ENCODE measurements at regions not wholly inside any gene's neighbourhood (a gene's known extent, or its start where the extent isn't known, plus 50 kb on each side); places are given as distances from the start of the nearest gene placed in this dataset.

DNA sequence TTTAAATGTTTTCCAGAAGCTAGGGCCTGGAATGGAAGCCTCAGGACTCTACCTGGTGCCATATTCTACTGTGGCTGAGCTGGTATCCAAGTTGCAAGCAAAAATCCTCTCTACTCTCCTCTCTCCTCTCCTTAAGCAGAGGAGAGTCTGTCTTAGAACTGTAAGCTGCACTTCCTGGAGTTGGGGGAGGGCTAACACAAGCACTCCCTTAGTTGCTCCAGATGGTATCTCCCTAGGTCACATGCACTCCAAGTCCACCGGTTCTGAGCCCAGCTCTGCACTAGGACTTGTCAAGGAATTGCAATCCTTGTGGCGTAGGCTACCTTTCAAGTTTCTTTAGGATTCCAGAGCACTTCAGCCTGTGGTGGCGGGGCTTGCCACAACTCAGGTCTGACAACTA is 513.9 kb upstream of the RGMB start:
- Histone ChIP-seq H3K27ac (no peak overlapping the region), H3K27me3 (replicated peaks; ENCODE audit: insufficient read depth) (no peaks in the 10 kb centered on the region), H3K4me3 (no peak overlapping the region), H3K36me3 (no peaks in the 10 kb centered on the region), H3K9me3 (no peaks in the 10 kb centered on the region), H3K4me1 (replicated peaks) (no peaks in the 10 kb centered on the region)
- TF ChIP-seq POLR2A (IDR thresholded peaks at IDR 0.05) (no peak), POLR2AphosphoS5 (IDR thresholded peaks at IDR 0.05) (no peak)
- TF ChIP-seq, protein P1, sequence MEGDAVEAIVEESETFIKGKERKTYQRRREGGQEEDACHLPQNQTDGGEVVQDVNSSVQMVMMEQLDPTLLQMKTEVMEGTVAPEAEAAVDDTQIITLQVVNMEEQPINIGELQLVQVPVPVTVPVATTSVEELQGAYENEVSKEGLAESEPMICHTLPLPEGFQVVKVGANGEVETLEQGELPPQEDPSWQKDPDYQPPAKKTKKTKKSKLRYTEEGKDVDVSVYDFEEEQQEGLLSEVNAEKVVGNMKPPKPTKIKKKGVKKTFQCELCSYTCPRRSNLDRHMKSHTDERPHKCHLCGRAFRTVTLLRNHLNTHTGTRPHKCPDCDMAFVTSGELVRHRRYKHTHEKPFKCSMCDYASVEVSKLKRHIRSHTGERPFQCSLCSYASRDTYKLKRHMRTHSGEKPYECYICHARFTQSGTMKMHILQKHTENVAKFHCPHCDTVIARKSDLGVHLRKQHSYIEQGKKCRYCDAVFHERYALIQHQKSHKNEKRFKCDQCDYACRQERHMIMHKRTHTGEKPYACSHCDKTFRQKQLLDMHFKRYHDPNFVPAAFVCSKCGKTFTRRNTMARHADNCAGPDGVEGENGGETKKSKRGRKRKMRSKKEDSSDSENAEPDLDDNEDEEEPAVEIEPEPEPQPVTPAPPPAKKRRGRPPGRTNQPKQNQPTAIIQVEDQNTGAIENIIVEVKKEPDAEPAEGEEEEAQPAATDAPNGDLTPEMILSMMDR (IDR thresholded peaks at IDR 0.05): no peak
- 90% methylated on average over 3 of the region's 3 CpGs for WGBS
- DNase-seq (ENCODE audit: low spot score): no peak
- intact Hi-C loops (cut with DNase I): no loop called here

DNA sequence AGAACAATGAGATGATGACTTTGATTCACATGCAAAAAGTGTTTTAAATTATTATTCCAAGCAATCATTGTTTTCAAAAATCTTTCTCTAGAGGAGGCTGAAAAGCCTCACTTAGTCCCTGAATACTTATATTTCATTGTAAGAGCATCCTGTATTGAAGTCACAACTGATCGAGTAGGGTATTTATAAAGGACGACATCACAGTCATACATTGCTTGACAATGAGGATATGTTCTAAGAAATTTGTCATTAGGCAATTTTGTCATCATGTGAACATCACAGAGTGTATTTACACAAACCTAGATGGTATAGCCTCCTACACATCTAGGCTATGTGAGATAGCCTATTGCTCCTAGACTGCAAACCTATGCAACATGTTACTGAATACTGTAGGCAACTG is 510.4 kb upstream of the RGMB start:
- no peaks in the 10 kb centered on the region for H3K9me3 ChIP-seq
- TF ChIP-seq POLR2A (IDR thresholded peaks at IDR 0.05): no peak
- TF ChIP-seq POLR2AphosphoS5 (IDR thresholded peaks at IDR 0.05): no peak
- TF ChIP-seq, protein P1 (IDR thresholded peaks at IDR 0.05): no peak
- WGBS: 88% methylated on average over 2 of the region's 2 CpGs
- intact Hi-C loops (cut with DNase I): no loop called here
- H3K27me3 ChIP-seq (replicated peaks; ENCODE audit: insufficient read depth): no peaks in the 10 kb centered on the region
- no peak overlapping the region for H3K27ac ChIP-seq
- H3K4me3 ChIP-seq: no peak overlapping the region
- no peaks in the 10 kb centered on the region for H3K36me3 ChIP-seq
- no peaks in the 10 kb centered on the region for H3K4me1 ChIP-seq (replicated peaks)
- no peak for DNase-seq (ENCODE audit: low spot score)

DNA sequence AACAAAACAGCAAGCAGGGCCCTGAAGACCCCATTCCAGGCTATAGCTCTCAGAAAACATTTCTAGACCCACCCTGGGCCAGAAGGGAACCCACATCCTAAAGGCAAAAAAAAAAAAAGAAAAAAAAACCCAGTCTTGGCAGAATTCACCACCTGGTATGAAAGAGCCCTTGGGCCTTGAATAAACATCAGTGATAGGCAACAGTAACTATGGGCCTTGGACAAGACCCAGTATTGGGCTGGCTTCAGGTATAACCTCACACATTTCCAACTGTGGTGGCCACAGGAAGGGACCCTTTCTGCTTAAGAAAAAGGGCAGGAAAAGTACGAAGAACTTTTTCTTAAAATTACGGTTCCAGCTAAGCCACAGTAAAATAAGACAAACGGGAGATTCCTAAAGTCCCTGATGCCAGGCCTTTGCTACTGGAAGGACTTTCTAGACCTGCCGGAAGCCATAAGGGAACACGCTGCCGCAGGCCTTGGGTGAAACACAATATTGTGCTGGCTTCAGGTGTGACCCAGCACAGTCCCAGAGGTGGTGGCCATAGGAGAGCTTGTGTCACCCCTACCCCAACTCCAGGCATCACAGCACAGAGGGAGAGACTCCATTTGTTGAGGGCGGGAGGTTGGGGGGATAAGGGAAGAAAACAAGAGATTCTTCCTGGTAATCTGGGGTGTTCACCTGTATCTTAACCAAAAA is 505.2 kb upstream of the RGMB start:
- Histone ChIP-seq H3K27ac (no peak overlapping the region), H3K4me1 (replicated peaks) (no peaks in the 10 kb centered on the region), H3K9me3 (no peaks in the 10 kb centered on the region), H3K4me3 (no peak overlapping the region), H3K36me3 (no peaks in the 10 kb centered on the region), H3K27me3 (replicated peaks; ENCODE audit: insufficient read depth) (no peaks in the 10 kb centered on the region)
- intact Hi-C loops (cut with DNase I): no loop called here
- DNase-seq (ENCODE audit: low spot score): no peak
- 95% methylated on average over 7 of the region's 7 CpGs for WGBS
- TF ChIP-seq POLR2AphosphoS5 (IDR thresholded peaks at IDR 0.05) (no peak), POLR2A (IDR thresholded peaks at IDR 0.05) (no peak)
- TF ChIP-seq, protein P1 (IDR thresholded peaks at IDR 0.05): no peak

DNA sequence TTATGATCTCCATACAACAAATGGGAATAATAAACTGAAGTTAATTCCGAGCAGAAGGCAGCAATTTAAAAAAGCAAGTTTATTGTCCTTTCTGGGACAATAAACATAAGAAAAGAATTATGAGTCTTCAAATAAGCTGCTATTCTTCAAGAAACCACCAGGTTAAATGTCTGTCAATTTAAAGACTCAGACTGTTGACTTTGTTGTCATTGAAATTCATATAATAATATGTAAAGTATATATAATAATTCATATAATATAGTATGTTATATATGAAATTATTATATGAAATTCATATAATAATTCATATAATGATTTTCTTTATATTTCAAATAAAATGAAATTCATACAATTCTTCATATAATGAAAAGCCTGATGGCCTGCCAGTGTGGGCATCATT is 497.5 kb upstream of the RGMB start:
- 29% methylated on average over 1 of the region's 1 CpG for WGBS
- Histone ChIP-seq H3K4me3 (no peak overlapping the region), H3K36me3 (no peaks in the 10 kb centered on the region), H3K27ac (no peak overlapping the region), H3K4me1 (replicated peaks) (no peaks in the 10 kb centered on the region), H3K27me3 (replicated peaks; ENCODE audit: insufficient read depth) (no peaks in the 10 kb centered on the region), H3K9me3 (no peaks in the 10 kb centered on the region)
- TF ChIP-seq, protein P1 (IDR thresholded peaks at IDR 0.05): peak in 1 of 4 experiments; percentile 22
- TF ChIP-seq POLR2AphosphoS5 (IDR thresholded peaks at IDR 0.05): no peak
- DNase-seq (ENCODE audit: low spot score): no peak
- intact Hi-C loops (cut with DNase I): no loop called here

DNA sequence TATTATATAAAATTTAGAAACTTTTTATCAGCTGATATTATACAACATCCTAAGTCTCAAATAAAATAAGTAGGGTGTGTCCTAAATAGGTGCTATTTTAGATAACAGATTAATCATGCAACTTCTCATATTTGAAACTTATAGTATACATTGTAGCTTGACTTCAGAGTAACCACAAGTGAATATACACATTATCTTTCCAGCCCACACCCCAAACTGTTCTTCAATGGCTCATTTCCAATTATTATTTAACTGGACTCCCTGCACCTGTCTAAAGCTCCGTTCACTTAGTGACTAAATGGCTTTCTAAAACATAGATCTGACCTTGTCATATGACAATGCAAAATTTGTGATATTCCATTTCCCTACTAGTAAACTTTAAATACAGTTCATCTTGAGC is 490.9 kb upstream of the RGMB start:
- intact Hi-C loops (cut with DNase I): no loop called here
- no peak overlapping the region for H3K27ac ChIP-seq
- no peaks in the 10 kb centered on the region for H3K36me3 ChIP-seq
- no peak for TF ChIP-seq POLR2AphosphoS5 (IDR thresholded peaks at IDR 0.05)
- TF ChIP-seq POLR2A (IDR thresholded peaks at IDR 0.05): no peak
- TF ChIP-seq, protein P1 (IDR thresholded peaks at IDR 0.05): no peak
- no peaks in the 10 kb centered on the region for H3K27me3 ChIP-seq (replicated peaks; ENCODE audit: insufficient read depth)
- H3K9me3 ChIP-seq: no peaks in the 10 kb centered on the region
- no peak overlapping the region for H3K4me3 ChIP-seq
- no peak for DNase-seq (ENCODE audit: low spot score)
- no peaks in the 10 kb centered on the region for H3K4me1 ChIP-seq (replicated peaks)
- 67% methylated on average over 1 of the region's 1 CpG for WGBS
